Heart right ventricle (tissue), 16 donors: ENCODE measurements at regions not wholly inside any gene's neighbourhood (a gene's known extent, or its start where the extent isn't known, plus 50 kb on each side); places are given as distances from the start of the nearest gene placed in this dataset.

Experiments used
- ATAC-seq, 8 donors: fragments of 200-7000 bp; cut with Tn5 transposase; one replicate each; pipeline ENCODE4 v1.9.1; 2020; ENCODE audit warnings: mild to moderate bottlenecking in 8 of 8, moderate library complexity in 8 of 8, moderate number of reproducible peaks in 1 of 8
- DNase-seq, 2 donors: peaks; one replicate each; pipeline ENCODE4 v3.0.0-alpha.2; 2020
- H3K27ac ChIP-seq, 10 donors: fragments of 200-600 bp; sonication (generic) in 2 of 10; one replicate each; pipeline versions ENCODE4 v1.5.0 to v1.8.0; 2020 to 2022; ENCODE audit warnings: mild to moderate bottlenecking in 3 of 10
- H3K27me3 ChIP-seq, 7 donors: fragments of 200-600 bp; one replicate each; pipeline ENCODE4 v1.8.0; 2021 to 2022; ENCODE audit warnings: mild to moderate bottlenecking in 2 of 7
- H3K36me3 ChIP-seq, 9 donors: fragments of 200-600 bp; sonication (generic) in 1 of 9; one replicate each; pipeline versions ENCODE4 v1.5.0 to v1.8.0; 2020 to 2022; ENCODE audit warnings: mild to moderate bottlenecking in 2 of 9
- H3K4me1 ChIP-seq, 9 donors: fragments of 200-600 bp; sonication (generic) in 1 of 9; one replicate each; pipeline versions ENCODE4 v1.5.0 to v1.8.0; 2020 to 2022; ENCODE audit warnings: mild to moderate bottlenecking in 4 of 9
- H3K4me3 ChIP-seq, 10 donors: fragments of 200-600 bp; sonication (generic) in 2 of 10; one replicate each; pipeline versions ENCODE4 v1.5.0 to v1.8.0; 2020 to 2022; ENCODE audit warnings: mild to moderate bottlenecking in 7 of 10, moderate library complexity in 2 of 10
- H3K9me3 ChIP-seq, 11 donors: fragments of 200-600 bp in 10 of 11; sonication (generic) in 2 of 11; one replicate each; pipeline versions ENCODE4 v1.5.0 to v1.8.0; 2013 to 2022; ENCODE audit warnings: mild to moderate bottlenecking in 2 of 11, control low read depth in 1 of 11, moderate library complexity in 1 of 11
- WGBS, 2 donors: extraction: QIAGEN DNeasy Blood & Tissue Kit; methylation state at CpG; one replicate each; pipeline ENCODE4 v1.1.7; 2013; ENCODE audit warnings: inconsistent platforms in 1 of 2; 5-methylcytosine and 5-hydroxymethylcytosine counted together
- intact Hi-C, 10 donors: fragments of 100-400 bp; cut with DNase I; formaldehyde crosslinking; loops; one replicate each; pipeline versions ENCODE4 v1.11.1 to v1.14.2; 2022
- TF ChIP-seq, protein P1 (sequence below), 9 donors: fragments of 200-600 bp; sonication (generic) in 2 of 9; IDR thresholded peaks; one replicate each; pipeline versions ENCODE4 v1.5.0 to v1.8.0; 2021 to 2022; ENCODE audit warnings: antibody characterized with exemption in 9 of 9, mild to moderate bottlenecking in 5 of 9, moderate library complexity in 1 of 9
- donor health status: Arrhythmogenic right ventricular cardiomyopathy.
- donor health status: ischemic (EF 13 %, LVEDD 7.1; RV severe dilation, severe dysfunction).
- donor health status: healthy with polysubstance abuse.
- donor health status: DM: no; HTN: yes; CAD: no.
- donor health status: DM: no; HTN: no; CAD: no.
- donor health status: ischemic (EF 25% LVEDD 6.9; RV normal size, moderate dysfunction).
- donor health status: ischemic (EF 25% LVEDD 5.7; RV mildly dilated, moderate dysfunction).
- donor health status: healthy.
- donor health status: DM: yes; HTN: yes; CAD: no.
- donor health status: Ischemic cardiomyopathy.
- donor health status: ischemic (EF 35%, LVEDD 5.7; RV mildly dilated, moderate dysfunction).
- donor health status: nonischemic (EF 11% LVEDD 7.7; RV severe dilation, severe dysfunction).
- donor health status: DM: yes; HTN: yes; CAD: no.
- donor health status: PGD.
- donor health status: ischemic (EF 29% LVEDD 5.4; RV normal size, mild dysfunction).
- donor health status: nonischemic (EF 23%, LVEDD 6.1; RV moderate dilation, normal function).

DNA sequence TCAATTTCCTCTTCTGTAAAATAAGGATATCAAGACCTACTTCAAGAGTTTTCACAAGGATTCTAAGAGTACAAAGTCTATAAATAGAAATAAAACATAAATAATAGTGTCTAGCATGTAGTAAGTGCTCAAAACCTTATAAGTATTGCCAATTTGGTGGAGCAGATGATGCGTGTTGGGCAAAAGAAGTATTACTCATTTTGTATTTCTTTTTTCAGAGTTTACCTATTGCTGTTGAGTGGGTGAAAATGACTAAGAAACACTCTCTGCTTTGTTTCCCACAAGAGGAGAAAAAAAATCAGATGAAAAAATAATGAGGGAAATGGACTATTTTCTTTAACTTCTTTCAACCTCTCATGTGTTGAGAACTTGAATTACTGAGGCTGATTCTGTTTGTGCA, 103.3 kb upstream of the KCNK2 start:
- intact Hi-C loops: no loop called here
- Histone ChIP-seq H3K4me1 (no peaks in the 10 kb centered on the region), H3K27ac (no peak overlapping the region), H3K4me3 (no peak overlapping the region), H3K27me3 (peaks cover 0 to 7% (median 0%) of the 10 kb centered on the region in 7 donors), H3K9me3 (peaks cover 0 to 6% (median 0%) of the 10 kb centered on the region in 11 donors), H3K36me3 (no peaks in the 10 kb centered on the region)
- DNase-seq (no peak), ATAC-seq (no peak)
- 91 to 94% methylated on average over 1 of the region's 1 CpG for WGBS, 2 donors
- TF ChIP-seq, protein P1, sequence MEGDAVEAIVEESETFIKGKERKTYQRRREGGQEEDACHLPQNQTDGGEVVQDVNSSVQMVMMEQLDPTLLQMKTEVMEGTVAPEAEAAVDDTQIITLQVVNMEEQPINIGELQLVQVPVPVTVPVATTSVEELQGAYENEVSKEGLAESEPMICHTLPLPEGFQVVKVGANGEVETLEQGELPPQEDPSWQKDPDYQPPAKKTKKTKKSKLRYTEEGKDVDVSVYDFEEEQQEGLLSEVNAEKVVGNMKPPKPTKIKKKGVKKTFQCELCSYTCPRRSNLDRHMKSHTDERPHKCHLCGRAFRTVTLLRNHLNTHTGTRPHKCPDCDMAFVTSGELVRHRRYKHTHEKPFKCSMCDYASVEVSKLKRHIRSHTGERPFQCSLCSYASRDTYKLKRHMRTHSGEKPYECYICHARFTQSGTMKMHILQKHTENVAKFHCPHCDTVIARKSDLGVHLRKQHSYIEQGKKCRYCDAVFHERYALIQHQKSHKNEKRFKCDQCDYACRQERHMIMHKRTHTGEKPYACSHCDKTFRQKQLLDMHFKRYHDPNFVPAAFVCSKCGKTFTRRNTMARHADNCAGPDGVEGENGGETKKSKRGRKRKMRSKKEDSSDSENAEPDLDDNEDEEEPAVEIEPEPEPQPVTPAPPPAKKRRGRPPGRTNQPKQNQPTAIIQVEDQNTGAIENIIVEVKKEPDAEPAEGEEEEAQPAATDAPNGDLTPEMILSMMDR (IDR thresholded peaks at IDR 0.05): no peak

DNA sequence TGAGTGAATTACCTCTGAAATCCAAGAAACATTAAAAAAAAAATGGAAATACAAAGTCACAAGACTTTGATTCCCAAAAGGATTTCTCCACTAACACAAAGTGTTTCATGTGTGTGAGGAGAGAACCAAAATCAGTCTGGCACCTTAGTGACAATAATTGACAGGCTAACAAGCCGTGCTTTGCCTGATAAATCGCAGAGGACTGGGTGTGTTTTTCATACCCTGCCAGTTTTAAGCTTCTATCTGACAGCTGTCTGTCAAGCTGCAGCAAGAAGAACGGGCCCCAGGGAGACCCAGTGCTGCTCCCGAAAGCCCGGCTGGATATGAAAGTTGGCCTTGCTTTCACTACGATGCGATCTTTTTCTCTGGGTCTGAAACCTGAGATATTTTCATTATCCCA, 101.6 kb upstream of the KCNK2 start:
- DNase-seq (no peak), ATAC-seq (no peak)
- TF ChIP-seq, protein P1 (IDR thresholded peaks at IDR 0.05): no peak
- H3K36me3 ChIP-seq: no peaks in the 10 kb centered on the region
- H3K27ac ChIP-seq: no peak overlapping the region
- intact Hi-C loops: no loop called here
- no peak overlapping the region for H3K4me3 ChIP-seq
- 65 to 67% methylated on average over 7 of the region's 7 CpGs for WGBS, 2 donors
- H3K4me1 ChIP-seq: no peaks in the 10 kb centered on the region
- H3K27me3 ChIP-seq: peaks cover 0 to 6% (median 0%) of the 10 kb centered on the region in 7 donors
- peaks cover 0 to 15% (median 0%) of the 10 kb centered on the region in 11 donors for H3K9me3 ChIP-seq

DNA sequence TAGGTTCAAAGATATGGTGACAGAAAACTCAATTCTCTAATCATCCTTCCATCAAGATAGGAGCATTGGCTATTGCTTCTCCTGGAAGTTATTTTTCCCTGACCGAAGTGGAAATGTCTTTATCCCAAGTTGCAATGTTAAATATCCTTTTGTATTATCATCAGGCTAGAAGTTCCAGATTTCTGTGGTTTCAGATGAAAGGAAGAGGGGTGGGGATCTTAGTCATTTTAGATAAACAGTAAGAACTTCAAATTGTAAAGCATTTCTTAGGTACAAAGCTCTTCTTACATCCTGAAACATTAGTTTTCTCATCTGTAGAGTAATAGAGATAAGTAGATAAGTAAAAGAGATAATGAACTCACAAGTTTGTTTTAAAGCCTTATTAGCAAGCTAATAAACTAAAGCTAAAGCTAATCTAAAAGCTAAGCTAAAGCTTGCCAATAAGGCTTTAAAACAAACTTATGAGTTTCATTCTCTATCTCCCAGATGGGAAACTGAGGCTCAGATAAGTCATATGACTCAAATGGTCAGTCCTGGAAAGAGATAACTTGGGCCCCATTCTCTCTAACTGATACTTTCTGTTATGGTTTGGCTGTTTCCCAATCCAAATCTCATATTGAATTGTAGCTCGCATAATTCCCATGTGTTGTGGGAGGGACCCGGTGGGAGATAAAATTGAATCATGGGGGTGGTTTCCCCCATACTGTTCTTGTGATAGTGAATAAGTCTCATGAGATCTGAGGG, 99.2 kb upstream of the KCNK2 start:
- 69 to 76% methylated on average over 3 of the region's 3 CpGs for WGBS, 2 donors
- no peak for ATAC-seq
- no peaks in the 10 kb centered on the region for H3K36me3 ChIP-seq

DNA sequence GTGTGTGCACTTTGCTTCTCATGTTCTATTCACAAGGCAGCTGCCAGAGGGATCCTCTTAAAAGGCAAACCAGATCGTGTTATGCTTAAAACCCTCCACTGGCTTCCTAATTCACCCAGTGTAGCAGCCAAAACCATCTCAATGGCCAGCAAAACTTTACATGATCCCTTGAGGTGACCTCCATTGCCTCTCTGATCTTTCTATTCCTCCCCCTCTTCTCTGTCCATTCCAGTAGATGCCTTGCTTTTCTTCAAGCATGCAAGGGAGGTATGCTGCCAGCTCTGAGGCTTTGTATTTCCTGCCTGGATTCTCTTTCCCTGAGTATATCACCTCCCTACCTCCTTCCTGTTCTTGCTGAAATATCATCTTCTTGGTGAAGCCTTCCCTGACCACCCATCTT, 93.2 kb upstream of the KCNK2 start:
- intact Hi-C loops: no loop called here
- Histone ChIP-seq H3K4me1 (no peaks in the 10 kb centered on the region), H3K36me3 (no peaks in the 10 kb centered on the region), H3K9me3 (peaks cover 0 to 9% (median 0%) of the 10 kb centered on the region in 11 donors), H3K4me3 (no peak overlapping the region), H3K27ac (no peak overlapping the region), H3K27me3 (no peaks in the 10 kb centered on the region)
- no peak for DNase-seq
- WGBS, 2 donors: 52 to 60% methylated on average over 1 of the region's 1 CpG
- TF ChIP-seq, protein P1 (IDR thresholded peaks at IDR 0.05): no peak
- ATAC-seq: no peak

More for the DNA sequence above, 99.2 kb upstream of the KCNK2 start:
- H3K4me3 ChIP-seq: no peak overlapping the region
- peaks cover 0 to 15% (median 0%) of the 10 kb centered on the region in 11 donors for H3K9me3 ChIP-seq
- no peak overlapping the region for H3K27ac ChIP-seq
- no peaks in the 10 kb centered on the region for H3K27me3 ChIP-seq
- TF ChIP-seq, protein P1 (IDR thresholded peaks at IDR 0.05): no peak
- intact Hi-C loops: no loop called here
- DNase-seq: no peak
- H3K4me1 ChIP-seq: no peaks in the 10 kb centered on the region
